ENCODE measurements at regions not wholly inside any gene's neighbourhood (a gene's known extent, or its start where the extent isn't known, plus 50 kb on each side); places are given as distances from the start of the nearest gene placed in this dataset.
A peak's percentile ranks its signal among the peaks of the same experiment; 100 is the strongest.
"Not testable (repeated sequence)": the region's sequence is repeated elsewhere in the genome, so short reads cannot be mapped to it uniquely, and the experiment has no call there.

- H3K27ac Mint-ChIP-seq; H3K4me3 Mint-ChIP-seq; H2AFZ ChIP-seq (ENCODE audit: insufficient read depth, low read depth, low read length, poor library complexity, severe bottlenecking); H3K4me3 ChIP-seq (ENCODE audit: control extremely low read depth in 1 of 5, extremely low read depth in 1 of 5, insufficient read depth in 1 of 5, low read depth in 2 of 5, low read length in 4 of 5); H3K36me3 ChIP-seq (replicated peaks in 1 of 2; ENCODE audit: control extremely low read depth in 1 of 2, control insufficient read depth in 1 of 2, extremely low read depth in 1 of 2, insufficient read depth in 2 of 2, low read length in 1 of 2); intact Hi-C loops (cut with micrococcal nuclease); H3K27me3 Mint-ChIP-seq; H3K27ac ChIP-seq (ENCODE audit: low read length in 2 of 2); H3K79me2 ChIP-seq (ENCODE audit: control insufficient read depth, insufficient read depth, low read length); H3K9me3 Mint-ChIP-seq (ENCODE audit: insufficient read depth); H3K9ac ChIP-seq (ENCODE audit: low read length); H3K27me3 ChIP-seq (replicated peaks in 1 of 4; ENCODE audit: control extremely low read depth in 1 of 4, control insufficient read depth in 3 of 4, insufficient read depth in 4 of 4, low read length in 3 of 4); H4K20me1 ChIP-seq (ENCODE audit: control insufficient read depth, insufficient read depth, low read length, poor library complexity, severe bottlenecking); POLR2A ChIA-PET: not testable (repeated sequence)
- ATAC-seq (ENCODE audit: low read depth) = peak; percentile 21
- peaks cover 43% of the 10 kb centered on the region for H3K4me1 Mint-ChIP-seq
- CTCF ChIA-PET = interaction anchor here (0.9 kb wide), 1 partner anchor 16 kb away, joined by 4 read pairs; no protein-coding TSS in a partner anchor
- Histone ChIP-seq H3K4me1 (ENCODE audit: control insufficient read depth in 2 of 2, insufficient read depth in 2 of 2, low read length in 2 of 2) (peaks cover 21 to 24% of the 10 kb centered on the region in 2 donors), H3K4me2 (replicated peaks; ENCODE audit: low read depth, low read length, poor library complexity, severe bottlenecking) (peak overlapping the region; percentile 2), H3K9me3 (ENCODE audit: control extremely low read depth in 1 of 3, control insufficient read depth in 2 of 3, insufficient read depth in 1 of 3, low read length in 2 of 3) (peaks cover 4 to 33% (median 28%) of the 10 kb centered on the region in 3 donors)
- peak; percentile 38 for DNase-seq
- 0% methylated on average over 2 of the region's 5 CpGs for WGBS (ENCODE audit: insufficient coverage)
These were observed 272.3 kb downstream of the LPIN1 start for GRCh38 chr2:12018726-12019125.

DNA sequence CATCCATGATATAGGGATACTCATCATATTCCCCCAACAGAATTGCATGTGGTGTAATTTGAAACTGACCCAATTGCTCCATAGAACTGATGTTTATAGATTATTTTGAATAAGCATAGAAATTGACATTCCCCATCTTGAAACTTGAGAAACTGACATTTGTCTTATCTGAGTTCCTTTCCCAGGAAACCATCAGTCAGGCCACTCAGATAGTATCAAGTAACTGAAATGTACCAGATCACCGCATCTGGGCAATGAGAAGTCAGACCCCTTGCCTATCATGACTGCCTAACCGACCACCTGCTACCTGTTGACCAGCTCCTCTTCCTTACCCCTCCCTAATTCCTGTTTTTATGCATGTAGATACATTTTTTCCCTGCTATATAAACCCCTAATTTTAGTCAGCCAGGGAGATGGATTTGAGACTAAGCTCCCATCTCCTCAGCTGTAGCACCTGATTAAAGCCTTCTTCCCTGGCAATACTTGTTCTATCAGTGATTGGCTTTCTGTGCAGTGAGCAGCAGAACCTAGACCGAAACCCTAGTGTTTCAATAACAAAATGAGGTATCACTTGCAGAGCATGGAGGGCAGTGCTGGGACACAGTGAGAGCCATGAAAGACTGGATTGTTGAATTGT lies 274.5 kb downstream of the LPIN1 start:
- peaks cover 11% of the 10 kb centered on the region for H3K9me3 Mint-ChIP-seq (ENCODE audit: insufficient read depth)
- no peak overlapping the region for H3K4me2 ChIP-seq (replicated peaks; ENCODE audit: low read depth, low read length, poor library complexity, severe bottlenecking)
- H3K27me3 Mint-ChIP-seq = no peaks in the 10 kb centered on the region
- CTCF ChIA-PET = interaction anchor here (0.9 kb wide), 1 partner anchor 10 kb away, joined by 3 read pairs; no protein-coding TSS in a partner anchor
- H4K20me1 ChIP-seq (ENCODE audit: control insufficient read depth, insufficient read depth, low read length, poor library complexity, severe bottlenecking) = no peaks in the 10 kb centered on the region
- H3K9me3 ChIP-seq (ENCODE audit: control extremely low read depth in 1 of 3, control insufficient read depth in 2 of 3, insufficient read depth in 1 of 3, low read length in 2 of 3) = peaks cover 4 to 33% (median 28%) of the 10 kb centered on the region in 3 donors
- no peaks in the 10 kb centered on the region for H3K27me3 ChIP-seq (replicated peaks in 1 of 4; ENCODE audit: control extremely low read depth in 1 of 4, control insufficient read depth in 3 of 4, insufficient read depth in 4 of 4, low read length in 3 of 4)
- POLR2A ChIA-PET = no interaction called here
- TF ChIP-seq EZH2 (IDR thresholded peaks at IDR 0.05; ENCODE audit: borderline replicate concordance, insufficient read depth, low read depth, low read length, poor library complexity, severe bottlenecking) (no peak), CTCF (IDR thresholded peaks at IDR 0.05) (no peak)
- H2AFZ ChIP-seq (ENCODE audit: insufficient read depth, low read depth, low read length, poor library complexity, severe bottlenecking) = no peak overlapping the region
- DNase-seq (no peak), ATAC-seq (ENCODE audit: low read depth) (no peak)
- H3K79me2 ChIP-seq (ENCODE audit: control insufficient read depth, insufficient read depth, low read length) = no peaks in the 10 kb centered on the region
- H3K4me1 Mint-ChIP-seq = peaks cover 26% of the 10 kb centered on the region
- no peak overlapping the region for H3K4me3 ChIP-seq (ENCODE audit: control extremely low read depth in 1 of 5, extremely low read depth in 1 of 5, insufficient read depth in 1 of 5, low read depth in 2 of 5, low read length in 4 of 5)
- H3K27ac Mint-ChIP-seq = no peak overlapping the region
- WGBS (ENCODE audit: insufficient coverage) = 100% methylated on average over 2 of the region's 3 CpGs
- H3K27ac ChIP-seq (ENCODE audit: low read length in 2 of 2) = no peak overlapping the region
- intact Hi-C loops (cut with micrococcal nuclease) = no loop called here
- H3K4me3 Mint-ChIP-seq = no peak overlapping the region
- H3K4me1 ChIP-seq (ENCODE audit: control insufficient read depth in 2 of 2, insufficient read depth in 2 of 2, low read length in 2 of 2) = peaks cover 10 to 14% of the 10 kb centered on the region in 2 donors
- no peak overlapping the region for H3K9ac ChIP-seq (ENCODE audit: low read length)
- H3K36me3 ChIP-seq (replicated peaks in 1 of 2; ENCODE audit: control extremely low read depth in 1 of 2, control insufficient read depth in 1 of 2, extremely low read depth in 1 of 2, insufficient read depth in 2 of 2, low read length in 1 of 2) = no peaks in the 10 kb centered on the region

- DNase-seq; H3K27me3 Mint-ChIP-seq; ATAC-seq (ENCODE audit: low read depth); H3K9ac ChIP-seq (ENCODE audit: low read length); H3K4me3 Mint-ChIP-seq; H3K4me1 ChIP-seq (ENCODE audit: control insufficient read depth in 2 of 2, insufficient read depth in 2 of 2, low read length in 2 of 2); H3K4me2 ChIP-seq (replicated peaks; ENCODE audit: low read depth, low read length, poor library complexity, severe bottlenecking); H3K4me1 Mint-ChIP-seq; H3K27me3 ChIP-seq (replicated peaks in 1 of 4; ENCODE audit: control extremely low read depth in 1 of 4, control insufficient read depth in 3 of 4, insufficient read depth in 4 of 4, low read length in 3 of 4); H2AFZ ChIP-seq (ENCODE audit: insufficient read depth, low read depth, low read length, poor library complexity, severe bottlenecking); POLR2A ChIA-PET; H3K79me2 ChIP-seq (ENCODE audit: control insufficient read depth, insufficient read depth, low read length); H3K36me3 ChIP-seq (replicated peaks in 1 of 2; ENCODE audit: control extremely low read depth in 1 of 2, control insufficient read depth in 1 of 2, extremely low read depth in 1 of 2, insufficient read depth in 2 of 2, low read length in 1 of 2); H3K27ac ChIP-seq (ENCODE audit: low read length in 2 of 2); CTCF ChIA-PET; intact Hi-C loops (cut with micrococcal nuclease); H3K27ac Mint-ChIP-seq; H3K4me3 ChIP-seq (ENCODE audit: control extremely low read depth in 1 of 5, extremely low read depth in 1 of 5, insufficient read depth in 1 of 5, low read depth in 2 of 5, low read length in 4 of 5); H4K20me1 ChIP-seq (ENCODE audit: control insufficient read depth, insufficient read depth, low read length, poor library complexity, severe bottlenecking): not testable (repeated sequence)
- peaks cover 11% of the 10 kb centered on the region for H3K9me3 Mint-ChIP-seq (ENCODE audit: insufficient read depth)
- H3K9me3 ChIP-seq (ENCODE audit: control extremely low read depth in 1 of 3, control insufficient read depth in 2 of 3, insufficient read depth in 1 of 3, low read length in 2 of 3) = peaks cover 4 to 28% (median 27%) of the 10 kb centered on the region in 3 donors
- WGBS (ENCODE audit: insufficient coverage) = 61% methylated on average over 3 of the region's 5 CpGs
These were observed 277.9 kb downstream of the LPIN1 start for GRCh38 chr2:12024197-12024907.

All from B cell (primary cell).